Spleen (tissue), 11 donors: ENCODE measurements at regions not wholly inside any gene's neighbourhood (a gene's known extent, or its start where the extent isn't known, plus 50 kb on each side); places are given as distances from the start of the nearest gene placed in this dataset.

Source experiments
- DNase-seq: peaks from one replicate; pipeline ENCODE4 v3.0.0-alpha.2; 2020
- H3K27ac ChIP-seq, 8 donors: fragments of 200-600 bp; sonication (generic) in 7 of 8; 1 replicate in 4 of 8; 2 replicates in 4 of 8; pipeline versions ENCODE4 v1.5.0 to v1.8.0; 2016 to 2021; ENCODE audit warnings: inconsistent platforms in 4 of 8, mild to moderate bottlenecking in 4 of 8, moderate library complexity in 1 of 8
- H3K27me3 ChIP-seq, 7 donors: fragments of 200-600 bp; sonication (generic) in 6 of 7; replicated peaks in 1 of 7; 1 replicate in 4 of 7; 2 replicates in 3 of 7; pipeline versions ENCODE4 v1.5.0 to v1.8.0; 2016 to 2021; ENCODE audit warnings: inconsistent platforms in 3 of 7, mild to moderate bottlenecking in 1 of 7
- H3K36me3 ChIP-seq, 6 donors: fragments of 200-600 bp; sonication (generic) in 5 of 6; 1 replicate in 4 of 6; 2 replicates in 2 of 6; pipeline versions ENCODE4 v1.5.0 to v1.8.0; 2016 to 2021; ENCODE audit warnings: inconsistent platforms in 2 of 6
- H3K4me1 ChIP-seq, 6 donors: fragments of 200-600 bp; sonication (generic) in 5 of 6; 1 replicate in 3 of 6; 2 replicates in 3 of 6; pipeline versions ENCODE4 v1.5.0 to v1.8.0; 2016 to 2021; ENCODE audit warnings: inconsistent platforms in 3 of 6
- H3K4me3 ChIP-seq, 8 donors: fragments of 200-600 bp; sonication (generic) in 7 of 8; 1 replicate in 4 of 8; 2 replicates in 4 of 8; pipeline versions ENCODE4 v1.5.0 to v1.8.0; 2016 to 2021; ENCODE audit warnings: inconsistent platforms in 4 of 8, mild to moderate bottlenecking in 4 of 8, moderate library complexity in 2 of 8
- H3K9me3 ChIP-seq, 8 donors: fragments of 200-600 bp; sonication (generic) in 7 of 8; 1 replicate in 4 of 8; 2 replicates in 4 of 8; pipeline versions ENCODE4 v1.5.0 to v1.8.0; 2016 to 2021; ENCODE audit warnings: inconsistent platforms in 4 of 8
- CTCF ChIP-seq, 11 experiments: fragments of 200-600 bp in 7 of 11; fragments of 450-650 bp in 4 of 11; sonication (generic) in 4 of 11; IDR thresholded peaks in 8 of 11; conservative IDR thresholded peaks in 3 of 11; 1 replicate in 7 of 11; 2 replicates in 4 of 11; pipeline versions ENCODE4 v1.4.0 to v1.8.0; 2016 to 2021; ENCODE audit warnings: antibody characterized with exemption in 11 of 11, inconsistent platforms in 4 of 11, mild to moderate bottlenecking in 1 of 11
- POLR2A ChIP-seq, 3 donors: fragments of 450-650 bp; IDR thresholded peaks; one replicate each; pipeline ENCODE4 v1.5.1; 2017; ENCODE audit warnings: antibody characterized with exemption in 3 of 3, mild to moderate bottlenecking in 1 of 3
- POLR2AphosphoS5 ChIP-seq, 3 donors: sonication (generic); formaldehyde crosslinking; IDR thresholded peaks; one replicate each; pipeline ENCODE4 v1.5.1; 2017; ENCODE audit warnings: antibody characterized with exemption in 3 of 3
- WGBS, 5 donors: extraction: QIAGEN DNeasy Blood & Tissue Kit in 3 of 5; methylation state at CpG; one replicate each; pipeline versions ENCODE4 v1.1.5 to v1.1.7; 2013 to 2018; 5-methylcytosine and 5-hydroxymethylcytosine counted together
- intact Hi-C: fragments of 100-400 bp; cut with DNase I; formaldehyde crosslinking; loops from one replicate; pipeline ENCODE4 v1.15.0; 2023; ENCODE audit warnings: low total_unique reads
- donor health status: healthy with polysubstance abuse.
- donor health status: DM: no; HTN: no; CAD: no; lungs with moderate emphysema.
- donor health status: DM: no; HTN: no; CAD: no.
- donor health status: Bipolar disorder and iron deficiency.
- donor health status: healthy.
- donor health status: DM: no; HTN: no; CAD: no.
- donor health status: DM: yes; HTN: yes; CAD: no.

DNA sequence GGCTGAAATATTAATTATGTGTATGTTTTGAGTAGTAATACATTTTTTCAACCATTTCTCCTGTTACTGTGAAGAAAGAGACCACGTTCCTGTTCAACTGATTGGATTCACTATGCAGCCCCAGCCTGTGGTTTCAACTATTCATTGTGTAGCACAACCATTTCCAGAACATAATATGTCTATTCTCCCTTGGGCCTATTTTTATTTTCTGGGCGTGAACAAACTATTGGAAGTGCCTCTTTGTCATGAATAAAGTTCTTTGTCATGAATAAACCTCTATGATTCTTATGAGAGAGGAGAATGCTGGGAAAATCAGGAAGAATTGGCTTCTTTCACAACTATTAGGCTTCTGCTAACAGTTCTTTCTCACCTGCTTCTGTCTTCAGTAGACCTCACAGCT is 152.4 kb downstream of the GNAT3 start:
- Histone ChIP-seq H3K27ac (no peak overlapping the region), H3K4me3 (no peak overlapping the region), H3K27me3 (no peaks in the 10 kb centered on the region), H3K4me1 (no peaks in the 10 kb centered on the region), H3K36me3 (no peaks in the 10 kb centered on the region), H3K9me3 (peaks cover 0 to 6% (median 0%) of the 10 kb centered on the region in 8 donors)
- TF ChIP-seq POLR2A (IDR thresholded peaks at IDR 0.05) = no peak
- TF ChIP-seq CTCF (IDR thresholded peaks at IDR 0.05 in 8 of 11, conservative IDR thresholded peaks at IDR 0.05 in 3 of 11) = no peak
- no peak for TF ChIP-seq POLR2AphosphoS5 (IDR thresholded peaks at IDR 0.05)
- intact Hi-C loops = no loop called here
- 71 to 87% (median 82%) methylated on average over 2 of the region's 2 CpGs for WGBS, 5 donors
- no peak for DNase-seq

- no peak for TF ChIP-seq POLR2A (IDR thresholded peaks at IDR 0.05)
- TF ChIP-seq CTCF (IDR thresholded peaks at IDR 0.05 in 8 of 11, conservative IDR thresholded peaks at IDR 0.05 in 3 of 11) = no peak
- TF ChIP-seq POLR2AphosphoS5 (IDR thresholded peaks at IDR 0.05) = no peak
- H3K27me3 ChIP-seq = no peaks in the 10 kb centered on the region
- 70 to 88% (median 76%) methylated on average over 3 of the region's 3 CpGs for WGBS, 5 donors
- no peak overlapping the region for H3K4me3 ChIP-seq
- intact Hi-C loops = no loop called here
- no peak overlapping the region for H3K27ac ChIP-seq
- H3K9me3 ChIP-seq = peaks cover 0 to 6% (median 0%) of the 10 kb centered on the region in 8 donors
- no peaks in the 10 kb centered on the region for H3K36me3 ChIP-seq
- no peak for DNase-seq
- no peaks in the 10 kb centered on the region for H3K4me1 ChIP-seq
Observed at GRCh38 chr7:80359029-80359428, 152.8 kb downstream of the GNAT3 start.

- intact Hi-C loops = no loop called here
- Histone ChIP-seq H3K9me3 (peaks cover 0 to 6% (median 0%) of the 10 kb centered on the region in 8 donors), H3K4me3 (no peak overlapping the region), H3K36me3 (no peaks in the 10 kb centered on the region), H3K27ac (no peak overlapping the region), H3K27me3 (no peaks in the 10 kb centered on the region), H3K4me1 (no peaks in the 10 kb centered on the region)
- TF ChIP-seq POLR2A (IDR thresholded peaks at IDR 0.05) (no peak), CTCF (IDR thresholded peaks at IDR 0.05 in 8 of 11, conservative IDR thresholded peaks at IDR 0.05 in 3 of 11) (no peak), POLR2AphosphoS5 (IDR thresholded peaks at IDR 0.05) (no peak)
- DNase-seq = no peak
Observed at GRCh38 chr7:80357530-80357929, 154.3 kb downstream of the GNAT3 start.

DNA sequence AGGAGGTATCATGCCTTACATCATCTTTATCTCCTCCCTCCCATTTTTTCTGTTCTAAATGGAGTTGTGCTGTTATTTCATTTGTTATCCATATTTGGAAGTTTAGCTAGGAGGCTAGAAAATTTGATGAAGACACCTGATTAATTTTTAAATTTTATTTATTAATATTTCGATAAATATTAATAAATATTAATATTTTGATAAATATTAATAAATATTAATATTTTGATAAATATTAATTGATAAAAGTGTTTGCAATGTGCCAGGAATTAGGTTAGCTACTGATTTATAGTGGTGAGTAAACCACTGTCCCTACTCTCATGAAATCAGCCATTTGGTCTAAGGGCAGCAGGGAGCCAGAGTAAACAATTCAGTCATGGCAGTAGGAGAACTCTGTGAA is 161.4 kb downstream of the GNAT3 start:
- intact Hi-C loops = no loop called here

DNA sequence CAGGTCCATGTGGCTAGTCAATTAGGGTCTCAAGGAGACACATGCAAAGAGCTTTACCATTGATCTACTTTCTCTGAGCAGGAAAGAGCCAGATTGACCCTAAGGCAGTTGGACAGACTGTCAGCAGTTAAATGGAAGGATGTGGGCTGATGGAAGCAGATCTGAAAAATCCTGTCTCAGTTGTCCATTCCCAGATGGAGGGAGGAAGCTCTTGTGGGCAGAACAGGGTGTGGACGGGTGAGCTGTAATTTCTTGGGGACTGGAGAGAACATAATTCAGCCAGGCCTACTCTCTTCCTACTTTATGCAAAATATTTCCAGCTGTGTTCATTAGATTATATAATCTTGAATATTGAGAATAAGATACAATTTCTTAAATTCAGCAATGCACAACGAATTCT is 163.6 kb downstream of the GNAT3 start:
- no peaks in the 10 kb centered on the region for H3K36me3 ChIP-seq
- DNase-seq = no peak
- H3K9me3 ChIP-seq = no peaks in the 10 kb centered on the region
- no peak for TF ChIP-seq POLR2AphosphoS5 (IDR thresholded peaks at IDR 0.05)
- no peak for TF ChIP-seq POLR2A (IDR thresholded peaks at IDR 0.05)
- no peak for TF ChIP-seq CTCF (IDR thresholded peaks at IDR 0.05 in 8 of 11, conservative IDR thresholded peaks at IDR 0.05 in 3 of 11)
- intact Hi-C loops = no loop called here
- 65 to 81% (median 74%) methylated on average over 2 of the region's 2 CpGs for WGBS, 5 donors
- H3K4me3 ChIP-seq = no peak overlapping the region
- no peak overlapping the region for H3K27ac ChIP-seq
- H3K27me3 ChIP-seq = no peaks in the 10 kb centered on the region
- no peaks in the 10 kb centered on the region for H3K4me1 ChIP-seq

More for the DNA sequence above, 161.4 kb downstream of the GNAT3 start:
- H3K9me3 ChIP-seq = no peaks in the 10 kb centered on the region
- no peak overlapping the region for H3K4me3 ChIP-seq
- no peaks in the 10 kb centered on the region for H3K27me3 ChIP-seq
- no peaks in the 10 kb centered on the region for H3K4me1 ChIP-seq
- H3K36me3 ChIP-seq = no peaks in the 10 kb centered on the region
- TF ChIP-seq POLR2AphosphoS5 (IDR thresholded peaks at IDR 0.05) = no peak
- no peak overlapping the region for H3K27ac ChIP-seq
- WGBS, 5 donors = 0 to 91% (median 50%) methylated on average over 1 of the region's 1 CpG
- no peak for DNase-seq
